Keratinocyte (primary cell): ENCODE measurements at regions not wholly inside any gene's neighbourhood (a gene's known extent, or its start where the extent isn't known, plus 50 kb on each side); places are given as distances from the start of the nearest gene placed in this dataset.

Experiments used
- DNase-seq: peaks from one replicate; pipeline ENCODE4 v3.0.0-alpha.2; 2011; ENCODE audit warnings: low read depth, missing footprints, low spot score
- FAIRE-seq: peaks from 2 replicates; lab custom pipeline; 2011; peaks lifted over from hg19 to GRCh38; lab: Jason Lieb, UNC
- H2AFZ ChIP-seq: 2 replicates; pipeline ENCODE4 v1.6.0; 2012; ENCODE audit warnings: low read length, control low read depth, inconsistent platforms; ENCODE audit not compliant: control insufficient read depth
- H3K27ac ChIP-seq: 2 replicates; pipeline ENCODE4 v1.5.1; 2011; ENCODE audit warnings: low read length; ENCODE audit not compliant: control insufficient read depth, insufficient read depth
- H3K27me3 ChIP-seq: 3 replicates; pipeline ENCODE4 v1.6.0; 2011; ENCODE audit warnings: low read length; ENCODE audit not compliant: control insufficient read depth, insufficient read depth; ENCODE audit errors: extremely low read depth
- H3K36me3 ChIP-seq, 2 experiments: 2 replicates in 1 of 2; 3 replicates in 1 of 2; pipeline ENCODE4 v1.5.1; 2011; ENCODE audit warnings: low read length in 2 of 2, mild to moderate bottlenecking in 1 of 2; ENCODE audit not compliant: control insufficient read depth in 2 of 2, insufficient read depth in 2 of 2; ENCODE audit errors: extremely low read depth in 1 of 2
- H3K4me1 ChIP-seq: 3 replicates; pipeline ENCODE4 v1.5.1; 2011; ENCODE audit warnings: low read length; ENCODE audit not compliant: control insufficient read depth, insufficient read depth; ENCODE audit errors: extremely low read depth
- H3K4me2 ChIP-seq: 3 replicates; pipeline ENCODE4 v1.6.0; 2011; ENCODE audit warnings: low read depth, low read length; ENCODE audit not compliant: control insufficient read depth, insufficient read depth; ENCODE audit errors: extremely low read depth
- H3K4me3 ChIP-seq, 3 experiments: fragments of 200-600 bp in 1 of 3; sonication (generic) in 1 of 3; 2 replicates in 2 of 3; 3 replicates in 1 of 3; pipeline ENCODE4 v1.5.1; 2011 to 2016; ENCODE audit warnings: low read length in 3 of 3, mild to moderate bottlenecking in 3 of 3, control low read depth in 2 of 3, inconsistent platforms in 1 of 3, low read depth in 1 of 3, mixed read lengths in 1 of 3, mixed run types in 1 of 3, moderate library complexity in 1 of 3; ENCODE audit not compliant: control insufficient read depth in 2 of 3, insufficient read depth in 2 of 3; ENCODE audit errors: extremely low read depth in 1 of 3
- H3K79me2 ChIP-seq: 2 replicates; pipeline ENCODE4 v1.6.0; 2012; ENCODE audit warnings: low read length; ENCODE audit not compliant: control insufficient read depth, insufficient read depth
- H3K9ac ChIP-seq: 3 replicates; pipeline ENCODE4 v1.6.0; 2011; ENCODE audit warnings: low read length; ENCODE audit not compliant: control insufficient read depth, insufficient read depth; ENCODE audit errors: extremely low read depth
- H3K9me1 ChIP-seq: 3 replicates; pipeline ENCODE4 v1.6.0; 2011; ENCODE audit warnings: low read length; ENCODE audit not compliant: control insufficient read depth, insufficient read depth; ENCODE audit errors: extremely low read depth
- H3K9me3 ChIP-seq: 2 replicates; pipeline ENCODE4 v1.5.1; 2012; ENCODE audit warnings: low read depth, low read length; ENCODE audit not compliant: control insufficient read depth
- H4K20me1 ChIP-seq: 3 replicates; pipeline ENCODE4 v1.6.0; 2011; ENCODE audit warnings: low read length; ENCODE audit not compliant: control insufficient read depth, insufficient read depth; ENCODE audit errors: extremely low read depth
- CTCF ChIP-seq, 3 experiments: IDR thresholded peaks in 1 of 3; conservative IDR thresholded peaks in 1 of 3; optimal IDR thresholded peaks in 1 of 3; 2 replicates in 2 of 3; 3 replicates in 1 of 3; pipeline versions ENCODE3 to v1.5.1; 2011; ENCODE audit warnings: low read length in 3 of 3, mild to moderate bottlenecking in 3 of 3, moderate library complexity in 2 of 3, control low read depth in 1 of 3, inconsistent platforms in 1 of 3; ENCODE audit not compliant: insufficient read depth in 2 of 3; ENCODE audit errors: extremely low read depth in 1 of 3
- EZH2 ChIP-seq: IDR thresholded peaks from one replicate; pipeline ENCODE4 v1.6.1; 2012; ENCODE audit warnings: inconsistent platforms, mild to moderate bottlenecking, low read length, moderate library complexity
- dilution Hi-C: fragments of 300-500 bp; cut with MboI; formaldehyde crosslinking; loops from one replicate; pipeline ENCODE4 v1.7.0; 2020; ENCODE audit warnings: low sequenced_read_pairs; ENCODE audit not compliant: extremely low pct_ligation_motif_present

- Histone ChIP-seq H3K27me3 (no peaks in the 10 kb centered on the region), H3K4me3 (no peak overlapping the region), H4K20me1 (no peaks in the 10 kb centered on the region), H3K79me2 (no peaks in the 10 kb centered on the region), H3K9me1 (no peaks in the 10 kb centered on the region), H3K9me3 (no peaks in the 10 kb centered on the region), H3K27ac (no peak overlapping the region), H3K36me3 (no peaks in the 10 kb centered on the region), H3K4me2 (no peak overlapping the region), H3K9ac (no peak overlapping the region), H2AFZ (no peak overlapping the region), H3K4me1 (no peaks in the 10 kb centered on the region)
- dilution Hi-C loops, result no loop called here
- FAIRE-seq, result no peak
- TF ChIP-seq CTCF (optimal IDR thresholded peaks at IDR 0.05 in 1 of 3, IDR thresholded peaks at IDR 0.05 in 1 of 3, conservative IDR thresholded peaks at IDR 0.05 in 1 of 3; ENCODE audit: extremely low read depth in 1 of 3, insufficient read depth in 2 of 3, low read length in 3 of 3), result no peak
- no peak for TF ChIP-seq EZH2
- DNase-seq, result no peak
Observed at GRCh38 chr13:33426131-33426530, 140.6 kb upstream of the STARD13 start.

GRCh38 chr13:33433316-33433715 is 147.8 kb upstream of the STARD13 start:
- Histone ChIP-seq H3K9me3 (no peaks in the 10 kb centered on the region), H3K4me3 (no peak overlapping the region), H3K79me2 (no peaks in the 10 kb centered on the region), H3K9me1 (no peaks in the 10 kb centered on the region), H3K27me3 (no peaks in the 10 kb centered on the region), H3K4me2 (no peak overlapping the region), H3K9ac (no peak overlapping the region), H4K20me1 (no peaks in the 10 kb centered on the region), H3K27ac (no peak overlapping the region), H3K4me1 (no peaks in the 10 kb centered on the region), H2AFZ (no peak overlapping the region), H3K36me3 (no peaks in the 10 kb centered on the region)
- dilution Hi-C loops, result no loop called here
- no peak for TF ChIP-seq EZH2
- TF ChIP-seq CTCF (optimal IDR thresholded peaks at IDR 0.05 in 1 of 3, IDR thresholded peaks at IDR 0.05 in 1 of 3, conservative IDR thresholded peaks at IDR 0.05 in 1 of 3; ENCODE audit: extremely low read depth in 1 of 3, insufficient read depth in 2 of 3, low read length in 3 of 3), result no peak
- FAIRE-seq, result no peak
- DNase-seq, result no peak
